ENCODE measurements at regions not wholly inside any gene's neighbourhood (a gene's known extent, or its start where the extent isn't known, plus 50 kb on each side); places are given as distances from the start of the nearest gene placed in this dataset.
A peak's percentile ranks its signal among the peaks of the same experiment; 100 is the strongest.
"Not testable (repeated sequence)": the region's sequence is repeated elsewhere in the genome, so short reads cannot be mapped to it uniquely, and the experiment has no call there.

DNA sequence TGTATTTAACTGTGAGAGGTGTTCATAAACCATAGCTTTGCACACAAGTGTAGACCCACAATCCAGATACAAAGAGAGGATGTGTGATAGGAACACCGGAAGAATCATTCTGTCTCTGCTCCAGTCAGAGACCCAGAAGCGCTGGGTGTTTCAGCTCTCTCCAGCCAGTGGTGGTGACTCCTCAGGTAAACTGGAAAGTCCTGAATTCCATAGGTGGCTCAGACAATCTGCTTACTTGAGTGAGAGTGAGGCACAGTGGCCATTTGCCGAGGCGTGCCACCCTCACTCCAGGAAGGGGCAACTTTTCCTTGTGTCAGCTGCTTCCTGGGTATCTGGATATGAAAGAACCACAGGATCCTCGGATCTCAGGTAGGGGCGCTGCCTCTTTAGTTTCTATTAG is 171.5 kb downstream of the KCNS3 start:
- no peak for DNase-seq (ENCODE audit: low read depth in 4 of 4, low spot score in 3 of 4)

DNA sequence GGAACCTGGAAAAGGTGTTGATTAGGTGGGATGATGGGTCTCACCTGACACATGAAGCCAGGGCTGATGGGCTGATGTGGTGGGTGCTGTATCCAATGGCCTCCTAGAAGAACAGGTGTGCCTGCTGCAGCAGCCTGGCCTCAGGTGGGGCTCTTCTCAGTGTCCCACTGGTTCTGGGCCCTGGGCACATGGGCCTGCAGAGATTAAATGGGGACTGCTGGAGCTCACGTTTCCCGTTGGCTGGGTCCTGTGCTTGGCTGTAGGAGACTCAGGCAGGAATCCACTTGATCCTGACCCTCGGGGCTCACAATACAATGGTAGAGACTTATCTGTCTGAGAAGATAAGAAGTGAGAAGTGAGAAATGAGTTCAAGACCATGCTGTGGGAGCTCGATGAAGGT is 170.9 kb downstream of the KCNS3 start:
- DNase-seq (ENCODE audit: low read depth in 4 of 4, low spot score in 3 of 4), result no peak

- no peak for DNase-seq (ENCODE audit: low read depth in 4 of 4, low spot score in 3 of 4)
Observed at GRCh38 chr2:18047896-18048657, 169.6 kb downstream of the KCNS3 start.

- no peak for DNase-seq (ENCODE audit: low read depth in 4 of 4, low spot score in 3 of 4)
Observed at GRCh38 chr2:18047213-18047611, 168.7 kb downstream of the KCNS3 start.

- no peak for DNase-seq (ENCODE audit: low read depth in 4 of 4, low spot score in 3 of 4)
Observed at GRCh38 chr2:18046558-18047212, 168.2 kb downstream of the KCNS3 start.

DNA sequence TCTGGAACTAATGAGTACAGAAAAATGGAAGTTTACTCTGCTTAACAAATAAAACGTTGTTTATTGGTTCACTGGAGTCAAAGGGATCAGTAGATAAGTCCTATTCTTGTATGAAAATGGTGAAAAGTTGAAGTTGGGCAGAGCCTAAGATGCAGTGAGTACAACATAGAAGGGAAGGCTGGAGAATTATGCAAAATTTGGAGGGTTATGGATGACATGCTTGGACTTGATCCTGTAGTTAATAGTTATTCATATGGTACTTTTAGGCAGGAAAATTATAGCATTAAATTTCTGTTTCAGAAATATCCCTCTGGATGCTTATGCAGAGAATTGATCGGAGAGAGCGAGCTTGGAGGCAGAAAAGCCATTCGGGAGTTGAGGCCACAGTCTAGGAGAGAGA is 167.6 kb downstream of the KCNS3 start:
- no peak for DNase-seq (ENCODE audit: low read depth in 4 of 4, low spot score in 3 of 4)

- no peak for DNase-seq (ENCODE audit: low read depth in 4 of 4, low spot score in 3 of 4)
Observed at GRCh38 chr2:18045230-18045629, 166.8 kb downstream of the KCNS3 start.

GRCh38 chr2:18017381-18017780 is 138.9 kb downstream of the KCNS3 start:
- DNase-seq (ENCODE audit: low read depth in 4 of 4, low spot score in 3 of 4), result not testable (repeated sequence)

DNA sequence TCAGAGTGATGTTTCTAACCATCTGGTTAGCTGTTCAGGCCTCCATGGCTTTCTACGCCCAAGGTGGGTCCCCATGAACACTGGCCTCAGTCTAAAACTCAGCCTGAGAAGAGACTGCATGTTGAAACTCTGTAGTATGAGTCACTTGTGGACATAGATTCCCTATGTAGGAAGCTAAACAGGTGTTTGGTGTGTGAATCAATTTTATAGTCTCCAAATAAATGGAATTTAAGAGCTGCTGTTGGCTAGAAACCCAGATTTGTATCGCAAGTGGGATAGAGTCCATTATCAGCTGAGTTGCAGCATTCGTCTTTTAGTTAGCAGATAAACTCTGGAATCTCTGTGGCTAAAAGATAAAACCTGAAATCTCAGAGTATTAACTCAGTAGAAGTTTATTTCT is 131.4 kb downstream of the KCNS3 start:
- DNase-seq (ENCODE audit: low read depth in 4 of 4, low spot score in 3 of 4), result no peak

DNA sequence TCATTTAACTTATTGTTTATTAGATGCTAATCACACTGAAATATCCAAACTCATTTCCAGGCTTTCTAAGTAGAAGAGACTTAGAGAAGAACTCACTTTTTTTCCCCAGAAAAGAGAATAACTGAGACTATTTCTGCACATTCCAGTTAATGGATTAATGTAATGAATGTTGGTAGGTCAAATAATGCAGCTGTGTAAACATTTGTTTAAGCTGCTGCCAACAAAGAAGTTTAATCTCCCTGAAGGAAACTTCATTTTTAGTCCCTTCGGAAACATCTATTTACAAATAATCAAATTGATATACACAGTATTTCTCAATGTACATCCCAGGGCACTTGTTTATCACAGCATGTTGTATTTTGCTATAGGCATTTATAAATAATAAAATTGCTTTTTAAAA is 126.9 kb downstream of the KCNS3 start:
- peak in 3 of 4 donors; percentile 4 to 23 (median 12) for DNase-seq (ENCODE audit: low read depth in 4 of 4, low spot score in 3 of 4)

DNA sequence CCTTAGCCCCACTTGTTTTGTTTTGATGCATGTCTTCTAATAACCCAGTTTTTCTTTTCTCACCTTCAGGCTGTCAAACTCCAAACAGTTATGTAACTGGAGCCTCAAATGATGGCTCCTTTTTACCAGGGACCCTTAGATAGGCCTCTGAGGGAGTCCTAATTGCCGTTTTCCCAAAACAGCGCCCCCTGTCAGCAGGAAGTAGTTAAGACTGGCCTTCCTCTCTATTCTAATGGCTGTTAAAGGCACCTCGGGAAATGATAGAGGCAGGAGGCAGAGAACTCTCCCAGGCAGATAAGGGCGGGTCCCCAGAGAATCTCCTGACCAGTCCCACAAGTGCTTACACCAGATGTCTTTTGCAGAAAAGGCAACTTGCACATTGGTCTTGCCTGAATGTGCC is 123.2 kb downstream of the KCNS3 start:
- DNase-seq (ENCODE audit: low read depth in 4 of 4, low spot score in 3 of 4), result no peak

GRCh38 chr2:17996978-17997377 is 118.5 kb downstream of the KCNS3 start:
- DNase-seq (ENCODE audit: low read depth in 4 of 4, low spot score in 3 of 4), result no peak

DNA sequence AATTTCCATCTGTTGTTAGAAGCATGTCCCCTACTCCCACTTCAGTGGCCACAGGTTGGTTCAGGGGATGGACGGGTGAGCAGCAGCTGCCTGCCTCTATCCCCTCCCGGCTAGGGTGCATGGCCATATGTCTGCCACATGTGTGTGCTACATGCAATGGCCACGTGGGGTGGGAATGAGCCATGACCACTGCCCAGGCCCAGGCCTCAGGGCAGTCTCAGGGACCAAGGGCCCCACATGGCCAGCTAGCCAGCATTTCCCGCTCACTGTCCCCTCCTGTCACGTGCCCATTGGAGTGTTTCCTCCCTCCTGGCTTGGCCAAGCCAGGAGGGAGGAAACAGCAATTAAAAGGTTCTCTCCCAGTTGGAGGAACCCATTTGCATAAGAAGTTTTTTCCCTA is 117.1 kb downstream of the KCNS3 start:
- no peak for DNase-seq (ENCODE audit: low read depth in 4 of 4, low spot score in 3 of 4)
